Posterior cingulate gyrus (tissue), 11 donors: ENCODE measurements at regions not wholly inside any gene's neighbourhood (a gene's known extent, or its start where the extent isn't known, plus 50 kb on each side); places are given as distances from the start of the nearest gene placed in this dataset.
"Not testable (repeated sequence)": the region's sequence is repeated elsewhere in the genome, so short reads cannot be mapped to it uniquely, and the experiment has no call there.

Source experiments
- DNase-seq, 10 donors: peaks; one replicate each; pipeline versions ENCODE4 v3.0.0 to v3.0.0-alpha.2; 2020 to 2021; ENCODE audit warnings: mixed read lengths in 3 of 10
- intact Hi-C: fragments of 100-400 bp; cut with DNase I; formaldehyde crosslinking; loops from one replicate; pipeline ENCODE4 v1.15.1; 2023

GRCh38 chr1:213570487-213570886, 417.3 kb upstream of the PROX1 start:
- intact Hi-C loops = no loop called here
- no peak for DNase-seq

DNA sequence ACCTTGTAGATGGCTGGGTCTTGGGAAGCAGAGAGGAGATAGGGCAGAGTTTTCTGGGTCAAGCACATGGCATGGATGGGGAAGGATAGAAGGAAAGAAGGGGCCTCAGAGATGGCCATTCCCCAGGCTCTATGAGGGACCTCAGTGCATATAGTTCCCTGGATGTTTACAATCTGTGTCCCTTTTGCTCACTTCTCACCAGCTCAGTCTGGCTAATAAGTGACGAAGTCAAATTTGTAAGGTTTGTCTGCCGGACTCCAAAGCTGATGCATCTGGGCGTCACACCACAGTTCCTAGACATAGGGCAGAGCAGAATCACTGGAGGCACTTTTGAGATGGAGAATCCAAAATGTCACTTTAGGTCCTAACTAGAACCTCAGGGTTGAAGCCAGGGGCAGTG, 416.4 kb upstream of the PROX1 start:
- DNase-seq = no peak
- intact Hi-C loops = no loop called here

DNA sequence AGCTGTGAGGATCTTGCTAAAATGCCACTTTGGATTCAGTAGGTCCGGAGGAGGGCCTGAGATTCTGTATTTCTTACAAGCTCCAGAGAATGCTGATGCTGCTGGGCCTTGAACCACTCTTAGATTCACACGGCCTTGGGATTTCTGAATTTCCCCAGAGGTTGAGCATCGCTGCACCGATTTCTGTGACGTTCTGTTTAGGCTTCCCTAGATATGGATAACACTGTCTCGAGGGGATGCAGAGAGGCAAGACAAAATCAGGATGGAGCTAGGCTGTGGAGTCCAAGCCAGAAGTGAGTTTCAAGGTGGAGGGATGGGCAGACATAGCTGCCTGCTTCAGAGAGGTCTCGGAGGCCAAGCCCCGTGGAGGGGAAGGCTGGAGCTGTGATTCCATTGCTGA, 415.9 kb upstream of the PROX1 start:
- peak in 1 of 10 donors; percentile 55 for DNase-seq
- intact Hi-C loops = no loop called here

DNA sequence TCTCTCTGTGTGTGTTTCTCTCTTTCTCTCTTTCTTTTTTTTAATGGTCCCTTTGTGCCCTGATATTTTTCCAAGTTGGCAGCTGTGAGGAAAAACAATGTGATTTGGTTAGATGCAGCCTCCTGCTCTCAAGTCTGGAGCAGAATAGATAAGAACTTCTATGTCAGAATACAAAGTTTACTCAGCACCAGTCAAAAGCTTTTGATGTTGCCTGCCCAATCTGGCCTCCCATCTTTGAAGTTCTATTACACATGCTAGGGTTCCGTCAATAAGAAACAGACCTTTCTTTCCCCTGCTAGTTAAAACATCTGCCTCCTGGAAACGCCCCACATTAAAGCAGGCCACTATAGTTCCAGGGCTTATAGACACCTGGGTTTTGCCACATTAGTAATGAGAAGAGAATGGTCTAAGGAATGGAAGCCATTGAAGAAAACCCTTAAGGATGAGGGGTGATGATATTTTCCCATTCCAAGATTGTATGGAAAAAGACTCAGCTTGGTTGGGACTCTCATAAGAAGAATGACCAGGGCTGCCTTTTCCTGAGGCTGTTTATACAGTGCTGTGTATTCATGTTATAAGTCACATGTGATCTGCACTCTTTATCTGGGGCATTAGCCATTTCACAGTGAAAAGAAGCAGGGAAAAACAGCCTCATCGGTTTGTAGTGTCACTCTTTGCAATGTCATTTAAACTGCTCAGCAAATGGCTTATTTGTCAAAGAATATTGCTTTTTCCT, 414.7 kb upstream of the PROX1 start:
- intact Hi-C loops = no loop called here

DNA sequence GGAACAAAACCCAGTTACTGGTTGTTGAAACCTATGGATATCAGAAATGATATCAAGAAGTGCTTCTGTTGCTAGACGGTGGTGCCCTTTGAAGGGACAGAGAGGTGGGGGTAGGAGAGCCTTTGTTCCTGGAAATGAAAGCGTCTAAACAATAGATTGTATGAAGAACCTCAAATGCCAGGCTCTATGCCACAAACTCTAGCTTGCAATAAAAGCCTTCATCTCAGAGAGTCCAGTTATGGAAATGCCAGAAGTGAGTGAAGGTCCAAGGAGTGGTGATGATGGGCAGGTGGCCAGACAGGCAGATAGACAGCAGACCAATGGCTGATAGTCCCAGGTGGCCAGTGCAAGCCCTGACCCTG, 414.1 kb upstream of the PROX1 start:
- DNase-seq = no peak
- intact Hi-C loops = no loop called here

More for the DNA sequence above, 414.7 kb upstream of the PROX1 start:
- no peak for DNase-seq

- intact Hi-C loops = no loop called here
- DNase-seq = no peak
These were observed 404.7 kb upstream of the PROX1 start for GRCh38 chr1:213582976-213583567.

- intact Hi-C loops = no loop called here
- DNase-seq = no peak
These were observed 403.5 kb upstream of the PROX1 start for GRCh38 chr1:213584272-213584671.

DNA sequence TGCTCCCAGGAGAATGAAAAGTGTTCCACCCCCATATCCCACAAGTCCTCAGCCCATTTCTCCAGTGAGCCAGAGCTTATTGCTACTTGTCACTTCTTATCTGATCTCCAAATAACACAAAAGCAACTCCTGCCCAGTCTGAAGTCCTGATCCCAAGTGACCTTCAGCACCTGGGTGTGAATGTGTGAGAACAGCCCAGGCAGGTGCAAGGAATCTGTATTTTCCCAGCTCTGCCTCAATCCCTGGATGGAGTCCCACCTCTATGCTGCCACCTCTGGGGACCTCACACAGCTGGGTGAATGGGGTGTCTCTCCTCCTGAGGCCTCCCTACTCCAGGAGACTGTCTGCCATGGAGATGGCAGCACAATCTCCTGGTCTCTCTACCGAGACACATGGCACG, 402.4 kb upstream of the PROX1 start:
- intact Hi-C loops = no loop called here
- no peak for DNase-seq

GRCh38 chr1:213585959-213586586, 401.7 kb upstream of the PROX1 start:
- intact Hi-C loops = no loop called here
- DNase-seq = no peak

GRCh38 chr1:213586587-213586972, 401.2 kb upstream of the PROX1 start:
- no peak for DNase-seq
- intact Hi-C loops = no loop called here

DNA sequence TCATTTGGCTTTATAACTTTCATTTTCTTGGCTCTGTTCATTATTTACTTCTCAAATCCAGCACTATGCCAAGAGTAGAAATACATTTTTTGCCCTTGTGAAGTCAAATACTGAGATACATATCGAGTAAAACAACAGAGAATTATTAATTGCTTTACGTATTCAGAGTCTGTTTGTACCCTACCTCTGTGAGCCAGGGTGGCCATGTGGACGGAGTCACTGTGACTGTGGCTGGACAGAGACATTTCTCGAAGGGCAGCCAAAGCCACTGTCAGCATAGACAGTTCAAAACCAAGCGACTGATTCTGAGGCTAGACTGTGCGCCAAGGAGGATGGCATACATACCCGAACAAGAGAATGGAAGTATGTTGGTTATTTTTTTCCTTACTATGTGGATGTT, 391.0 kb upstream of the PROX1 start:
- DNase-seq = no peak
- intact Hi-C loops = no loop called here

DNA sequence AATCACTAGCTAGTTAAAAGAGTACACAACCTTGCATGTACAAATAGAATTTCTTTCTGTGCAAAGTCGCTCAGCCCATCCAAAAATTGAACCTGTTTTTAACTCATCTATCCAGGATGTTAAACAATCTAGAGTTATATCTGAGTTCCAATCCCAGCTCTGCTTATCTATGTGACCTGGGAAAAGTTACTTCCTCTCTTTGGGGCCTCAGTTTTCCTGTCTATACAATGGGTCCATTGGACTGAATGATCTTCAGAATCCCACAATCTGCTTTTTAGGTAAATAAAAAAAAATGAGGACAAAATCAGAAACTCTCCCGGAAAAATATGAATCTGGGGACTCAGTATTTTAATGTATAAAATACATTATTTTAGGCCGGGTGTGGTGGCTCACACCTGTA, 389.5 kb upstream of the PROX1 start:
- intact Hi-C loops = no loop called here
- no peak for DNase-seq

DNA sequence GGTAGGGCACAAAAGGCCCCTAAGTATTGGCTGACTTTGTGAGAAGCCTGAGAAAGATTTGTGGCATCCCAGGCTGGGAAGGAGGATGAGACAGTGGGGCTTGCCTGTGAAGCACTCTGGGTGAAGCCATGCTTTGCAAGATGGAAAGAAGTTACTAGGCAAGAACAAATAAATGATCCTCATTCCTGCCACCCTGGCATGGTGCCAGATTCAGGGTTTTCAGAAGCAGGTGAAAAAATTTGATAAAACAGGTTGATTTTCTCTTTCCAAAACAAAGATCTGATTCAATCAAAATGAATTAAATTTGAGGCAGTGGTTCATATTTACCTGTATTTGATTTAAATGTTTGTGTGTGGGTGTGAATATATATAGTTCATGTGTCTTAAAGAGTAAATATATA, 386.9 kb upstream of the PROX1 start:
- DNase-seq = no peak
- intact Hi-C loops = no loop called here

DNA sequence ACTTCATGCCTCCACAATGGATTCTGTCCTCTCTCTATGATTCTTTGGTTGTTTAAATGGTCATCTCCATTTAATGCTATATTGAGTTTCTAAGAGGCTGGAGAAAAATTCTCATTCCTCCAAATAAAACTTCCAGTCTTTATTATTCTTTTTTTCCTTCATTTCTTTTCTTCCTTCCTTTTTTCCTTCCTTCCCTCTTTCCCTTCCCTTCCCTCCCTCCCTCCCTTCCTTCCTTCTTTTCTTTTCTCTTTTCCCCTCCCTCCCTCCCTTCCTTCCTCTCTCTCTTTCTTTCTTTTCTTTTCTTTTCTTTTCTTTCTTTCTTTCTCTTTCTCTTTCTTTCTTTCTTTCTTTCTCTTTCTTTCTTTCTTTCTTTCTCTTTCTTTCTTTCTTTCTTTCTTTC, 386.1 kb upstream of the PROX1 start:
- DNase-seq, intact Hi-C loops: not testable (repeated sequence)

- intact Hi-C loops = no loop called here
- DNase-seq = no peak
These were observed 384.8 kb upstream of the PROX1 start for GRCh38 chr1:213602796-213603486.

GRCh38 chr1:213604477-213604876, 383.3 kb upstream of the PROX1 start:
- intact Hi-C loops = no loop called here

DNA sequence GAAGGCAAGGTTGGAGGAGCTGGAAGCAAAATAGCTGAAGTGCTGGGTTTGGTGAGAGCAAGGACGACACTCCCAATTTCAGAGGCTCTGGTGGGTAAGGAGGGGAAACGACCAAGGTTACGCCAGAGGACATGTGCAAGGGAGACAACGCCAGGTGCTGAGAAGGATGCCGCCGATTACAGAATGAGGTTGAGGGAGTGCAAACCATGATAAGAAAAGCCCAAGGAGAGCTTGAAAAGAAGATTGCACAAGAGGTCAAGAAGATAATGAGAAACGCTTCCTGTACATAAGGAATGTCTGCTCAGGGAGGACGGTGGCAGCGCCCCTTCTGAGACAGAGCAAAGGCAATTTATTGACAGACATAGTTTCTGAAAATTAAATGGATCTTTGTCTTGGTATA, 382.0 kb upstream of the PROX1 start:
- DNase-seq = no peak
- intact Hi-C loops = no loop called here

More at GRCh38 chr1:213604477-213604876, 383.3 kb upstream of the PROX1 start:
- no peak for DNase-seq

GRCh38 chr1:213606252-213606820, 381.4 kb upstream of the PROX1 start:
- intact Hi-C loops = no loop called here
- DNase-seq = no peak

GRCh38 chr1:213613549-213613948, 374.2 kb upstream of the PROX1 start:
- intact Hi-C loops = no loop called here
- no peak for DNase-seq

DNA sequence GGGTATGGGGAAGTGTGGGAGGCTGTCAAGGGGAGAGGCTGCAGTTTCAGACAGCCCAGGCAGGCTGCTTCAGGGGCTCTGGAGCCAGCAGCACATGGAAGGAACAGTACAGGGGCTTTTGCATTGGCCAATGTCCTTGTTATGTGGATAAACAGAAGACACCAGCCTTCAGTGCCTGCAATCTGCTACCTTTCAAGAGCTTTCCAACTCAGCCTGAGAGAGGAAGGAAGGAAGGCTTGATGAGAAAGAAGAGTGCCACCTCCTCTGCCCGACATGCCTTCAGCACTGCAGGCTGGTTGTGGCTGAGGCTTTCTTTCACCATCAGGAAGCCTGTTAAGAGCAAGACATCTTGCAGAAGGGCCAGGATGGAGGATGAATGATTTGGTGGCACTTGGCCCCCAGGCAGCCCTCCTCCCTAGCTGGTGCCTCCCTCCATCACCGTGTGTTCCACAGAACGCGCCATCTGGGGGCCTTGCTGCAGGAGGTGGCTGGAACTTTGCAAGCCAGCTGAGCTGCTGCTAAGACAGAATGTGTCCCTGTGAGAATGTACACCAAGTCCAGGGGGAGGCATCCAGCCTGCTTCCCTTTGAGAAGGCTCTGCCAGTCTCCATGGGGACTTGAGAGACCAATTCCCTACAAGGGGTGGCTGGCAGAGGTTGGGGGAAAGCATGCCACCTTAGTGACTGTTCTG, 372.4 kb upstream of the PROX1 start:
- intact Hi-C loops = no loop called here
- DNase-seq = peak in 3 of 10 donors; percentile 12 to 85 (median 70)

DNA sequence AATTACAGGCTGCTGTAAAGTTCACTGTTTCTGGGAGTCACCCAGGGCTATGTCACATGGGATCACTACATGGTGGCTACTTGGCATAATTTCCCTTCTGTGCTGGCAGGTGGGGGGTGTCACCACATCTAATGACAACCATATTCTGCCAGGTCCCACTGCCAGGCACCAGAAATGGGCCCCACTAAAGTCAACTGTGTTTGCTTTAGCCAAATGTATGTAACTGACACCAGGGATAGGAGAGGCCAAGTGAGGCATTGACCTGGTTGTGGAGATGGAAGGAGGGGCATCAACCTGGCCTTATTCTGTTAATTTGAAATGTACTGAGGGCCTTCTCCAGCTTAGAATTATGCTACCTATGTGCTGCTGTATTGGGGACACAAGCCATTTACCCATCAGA, 370.6 kb upstream of the PROX1 start:
- no peak for DNase-seq
- intact Hi-C loops = no loop called here
